Hematopoietic multipotent progenitor cell treated with erythropoietin and hydrocortisone succinate and interleukin-3 and kit ligand, for 6 days (in vitro differentiated cells): ENCODE measurements at regions not wholly inside any gene's neighbourhood (a gene's known extent, or its start where the extent isn't known, plus 50 kb on each side); places are given as distances from the start of the nearest gene placed in this dataset.
A peak's percentile ranks its signal among the peaks of the same experiment; 100 is the strongest.
"Not testable (repeated sequence)": the region's sequence is repeated elsewhere in the genome, so short reads cannot be mapped to it uniquely, and the experiment has no call there.

Experiments
- DNase-seq: peaks from one replicate; pipeline ENCODE4 v3.0.0-alpha.2; 2015

DNA sequence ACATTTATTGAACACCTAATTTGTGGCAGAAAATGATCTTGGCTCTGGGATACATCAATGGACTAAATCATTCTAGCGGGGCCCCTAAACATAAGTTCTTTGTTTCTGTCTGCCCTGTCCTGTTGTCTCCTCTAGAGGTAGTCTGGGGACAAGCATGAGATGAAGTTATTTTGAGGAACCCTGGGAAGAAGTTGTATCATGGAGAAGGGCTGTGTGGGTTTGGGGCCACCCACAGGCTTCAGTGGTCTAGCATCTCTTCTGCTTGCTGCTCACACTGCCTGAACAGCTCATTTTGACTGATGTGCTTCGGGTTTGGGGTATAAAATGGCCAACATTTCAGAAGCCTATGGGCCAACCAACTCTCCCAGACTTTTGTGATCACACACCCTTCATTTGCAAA, 50.3 kb upstream of the OSBPL11 start:
- DNase-seq: no peak

DNA sequence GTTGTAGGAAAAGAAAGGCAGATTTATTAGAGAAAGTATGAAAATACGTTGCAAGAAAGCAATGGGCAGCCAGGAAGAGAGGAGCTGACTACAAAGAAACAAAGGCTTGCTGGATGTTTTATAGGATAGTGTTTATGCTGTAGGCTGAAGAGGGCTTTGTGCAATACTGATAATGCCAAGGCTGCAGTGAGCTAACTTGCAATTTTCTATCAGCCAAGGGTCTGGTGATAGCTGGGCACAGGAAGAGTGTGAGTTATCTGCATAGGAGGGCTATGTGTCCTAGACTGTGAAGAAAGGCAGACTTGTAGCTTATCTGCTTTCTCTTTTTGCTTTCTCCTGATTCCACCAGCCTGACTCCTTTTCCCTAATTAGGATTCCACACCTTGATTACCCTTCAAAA, 51.3 kb upstream of the OSBPL11 start:
- peak; percentile 60 for DNase-seq

DNA sequence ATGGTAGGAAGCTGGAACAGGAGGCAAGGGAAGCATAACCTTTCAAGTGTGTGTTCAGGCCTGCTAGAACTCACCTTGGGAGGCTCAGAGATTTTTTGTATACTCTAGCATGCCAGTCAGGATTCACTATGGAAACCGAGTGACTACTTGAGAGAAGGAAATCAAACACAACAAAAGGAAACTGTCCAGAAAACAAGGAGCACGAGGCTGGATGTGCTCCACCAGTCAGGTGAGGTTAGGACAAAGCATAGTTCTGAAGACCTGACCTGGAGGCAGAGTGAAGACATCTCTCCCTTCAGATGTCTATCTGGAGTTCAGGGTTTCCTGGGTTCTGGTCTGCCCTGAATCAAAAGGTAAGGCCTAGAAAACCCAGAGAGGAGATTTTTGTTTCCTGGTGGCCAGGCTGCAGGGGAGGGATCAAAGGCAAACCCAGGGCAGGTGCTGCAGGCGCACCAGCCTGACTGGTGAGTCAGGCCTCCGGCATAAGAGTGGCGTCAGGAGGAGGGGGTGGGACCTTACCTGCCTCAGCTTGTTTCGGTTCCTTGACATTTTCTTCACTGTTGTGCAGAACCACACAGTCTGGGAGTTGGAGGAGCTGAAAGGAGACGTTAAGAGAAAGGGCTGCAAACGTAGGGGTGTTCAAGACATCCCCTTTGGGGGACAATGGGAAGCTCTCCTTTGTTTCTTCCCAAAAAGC, 52.2 kb upstream of the OSBPL11 start:
- DNase-seq: no peak

DNA sequence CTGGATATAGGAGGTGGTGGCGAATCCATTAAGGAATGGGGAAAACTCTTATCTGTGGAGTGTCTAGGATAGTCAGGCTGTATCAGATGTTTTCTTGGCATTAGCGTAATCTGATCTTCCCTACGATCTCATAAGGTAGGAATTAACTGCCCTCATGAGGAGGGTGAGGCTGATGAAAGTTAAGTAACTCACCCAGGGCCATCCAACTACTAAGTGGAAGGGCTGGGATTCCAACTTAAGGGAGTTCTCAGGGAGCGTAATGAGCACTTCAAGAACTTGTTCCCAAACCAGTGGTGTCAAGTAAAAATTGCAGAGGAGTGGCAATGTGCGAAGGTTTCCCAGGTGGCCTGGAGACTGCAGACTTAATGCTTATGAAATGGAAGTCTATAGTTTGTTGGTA, 55.9 kb upstream of the OSBPL11 start:
- no peak for DNase-seq

DNA sequence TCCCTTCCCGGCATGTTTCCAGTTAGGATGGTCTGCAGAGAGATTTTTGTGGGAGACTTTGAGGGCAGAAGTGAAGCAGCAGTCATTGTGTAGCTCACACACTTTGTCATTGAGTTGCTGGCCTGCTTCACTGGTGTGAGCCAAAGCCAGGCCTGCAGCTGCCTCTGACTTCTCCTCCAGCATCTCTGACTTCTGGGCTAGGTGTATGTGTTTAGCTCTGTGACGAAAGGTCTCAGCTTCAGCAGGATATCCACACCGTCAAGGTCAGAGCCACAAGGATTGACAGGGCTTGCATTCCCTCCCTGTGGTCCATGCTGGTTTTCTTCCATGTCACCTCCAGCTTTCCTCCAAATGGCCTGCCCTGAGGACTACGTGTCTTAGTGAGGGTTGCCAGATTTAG, 57.1 kb upstream of the OSBPL11 start:
- DNase-seq: no peak

DNA sequence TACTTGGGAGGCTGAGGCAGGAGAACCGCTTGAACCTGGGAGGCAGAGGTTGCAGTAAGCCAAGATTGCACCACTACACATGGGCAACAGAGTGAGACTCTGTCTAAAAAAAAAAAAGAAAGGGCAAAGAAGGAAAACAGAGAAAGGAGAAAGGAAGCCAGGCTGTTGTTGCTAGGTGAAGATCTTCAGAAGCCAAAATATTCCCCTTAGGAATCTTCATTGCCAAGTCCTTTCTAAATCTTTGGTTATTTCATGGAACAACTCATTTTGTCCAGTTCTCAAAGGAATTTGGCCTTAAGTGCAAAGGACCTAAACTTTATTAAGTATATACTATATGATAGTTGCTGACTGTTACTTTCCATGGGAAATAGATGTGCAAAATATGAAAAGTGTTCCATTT, 59.2 kb upstream of the OSBPL11 start:
- no peak for DNase-seq

DNA sequence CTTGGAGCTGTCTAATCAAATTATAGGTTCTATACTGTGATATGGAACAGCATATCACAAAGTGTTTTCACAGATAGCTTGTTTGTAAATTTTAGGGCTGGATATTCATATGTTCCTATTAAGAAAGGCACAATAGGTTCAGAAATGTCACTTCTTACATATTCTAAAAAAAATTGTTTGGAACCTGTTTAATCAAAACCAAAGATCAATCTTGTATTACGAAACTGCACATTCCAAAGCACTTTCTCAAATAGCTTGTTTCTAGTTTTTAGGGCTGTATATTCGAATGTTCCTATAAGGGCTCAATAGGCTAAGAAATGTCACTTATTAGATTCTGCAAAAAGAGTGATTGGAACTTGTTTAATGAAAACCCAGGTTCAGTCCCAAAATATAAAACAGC, 67.4 kb upstream of the OSBPL11 start:
- DNase-seq: no peak

DNA sequence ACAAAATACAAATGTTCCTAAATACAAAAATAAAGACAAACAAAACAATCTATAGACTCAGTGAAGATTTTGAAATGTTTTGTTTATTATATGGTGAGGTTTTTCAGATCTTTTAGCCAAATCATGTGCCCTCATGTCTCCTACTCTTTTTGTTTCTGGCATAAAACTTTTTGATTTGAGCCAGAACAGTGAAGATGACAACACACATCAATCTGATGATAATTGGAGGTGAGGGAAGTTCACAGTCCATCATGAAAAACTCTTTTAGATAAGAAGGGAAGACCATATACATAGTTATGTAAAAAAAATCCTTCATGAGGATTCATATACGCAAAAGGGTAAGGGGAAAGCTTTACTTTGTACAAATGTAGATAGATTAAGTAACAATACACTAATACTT, 75.1 kb upstream of the OSBPL11 start:
- DNase-seq: no peak

DNA sequence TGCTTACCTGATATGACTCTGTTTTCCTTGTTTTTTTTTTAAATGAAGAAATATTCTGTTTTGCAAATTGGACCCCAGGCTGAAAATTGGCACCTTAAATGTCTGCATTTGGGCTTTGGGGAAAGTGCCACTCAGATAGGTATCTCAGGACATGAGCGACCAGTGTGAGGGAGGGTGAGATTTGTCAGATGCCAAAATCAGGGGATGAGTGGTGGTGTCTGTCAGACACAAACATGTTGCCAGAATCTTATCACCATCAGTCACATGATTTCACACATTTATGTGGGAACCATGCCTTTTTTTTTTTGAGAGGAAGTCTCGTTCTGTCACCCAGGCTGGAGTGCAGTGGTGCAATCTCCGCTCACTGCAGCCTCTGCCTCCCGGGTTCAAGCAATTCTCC, 75.6 kb upstream of the OSBPL11 start:
- DNase-seq: no peak

DNA sequence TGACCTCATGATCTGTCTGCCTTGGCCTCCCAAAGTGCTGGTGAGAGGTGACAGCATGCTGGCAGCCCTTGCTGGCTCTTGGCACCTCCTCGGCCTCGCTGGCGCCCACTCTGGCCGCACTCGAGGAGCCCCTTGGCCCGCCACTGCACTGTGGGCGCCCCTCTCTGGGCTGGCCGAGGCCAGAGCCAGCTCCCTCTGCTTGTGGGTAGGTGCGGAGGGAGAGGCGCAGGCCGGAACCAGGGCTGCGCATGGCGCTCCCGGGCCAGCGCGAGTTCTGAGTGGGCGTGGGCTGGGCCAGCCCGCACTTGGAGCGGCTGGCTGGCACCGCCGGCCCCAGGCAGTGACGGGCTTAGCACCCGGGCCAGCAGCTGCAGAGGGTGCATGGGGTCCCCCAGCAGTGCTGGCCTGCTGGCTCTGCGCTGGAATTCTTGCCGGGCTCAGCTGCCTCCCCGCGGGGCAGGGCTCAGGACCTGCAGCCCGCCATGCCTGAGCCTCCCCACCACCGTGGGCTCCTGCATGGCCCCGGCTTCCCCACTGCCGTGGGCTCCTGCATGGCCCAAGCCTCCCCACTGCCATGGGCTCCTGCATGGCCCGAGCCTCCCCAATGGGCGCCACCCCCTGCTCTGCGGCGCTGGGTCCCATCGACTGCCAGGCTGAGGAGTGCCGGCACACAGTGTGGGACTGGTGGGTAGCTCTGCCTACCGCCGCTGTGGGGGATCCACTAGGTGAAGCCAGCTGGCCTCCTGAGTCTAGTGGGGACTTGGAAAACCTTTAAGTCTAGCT, 76.4 kb upstream of the OSBPL11 start:
- no peak for DNase-seq

DNA sequence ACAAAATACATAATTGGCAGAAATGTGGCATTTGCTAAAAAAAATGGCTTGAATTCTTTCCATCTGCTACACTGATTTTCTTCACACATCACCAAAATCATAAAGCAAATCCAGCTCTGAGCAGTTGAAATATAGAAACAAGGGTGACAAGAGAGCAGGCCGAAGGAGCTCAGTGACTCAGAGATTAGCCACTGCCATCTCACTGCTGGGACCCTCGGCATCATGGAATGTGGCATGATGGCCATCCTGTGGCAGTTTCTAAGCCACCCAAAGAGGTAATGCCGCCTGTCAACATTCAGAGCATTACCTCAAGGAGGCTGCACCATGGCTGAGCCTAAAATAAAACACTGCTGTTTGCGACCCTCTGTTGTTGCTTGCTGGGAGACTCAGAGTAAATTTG, 80.5 kb upstream of the OSBPL11 start:
- no peak for DNase-seq

DNA sequence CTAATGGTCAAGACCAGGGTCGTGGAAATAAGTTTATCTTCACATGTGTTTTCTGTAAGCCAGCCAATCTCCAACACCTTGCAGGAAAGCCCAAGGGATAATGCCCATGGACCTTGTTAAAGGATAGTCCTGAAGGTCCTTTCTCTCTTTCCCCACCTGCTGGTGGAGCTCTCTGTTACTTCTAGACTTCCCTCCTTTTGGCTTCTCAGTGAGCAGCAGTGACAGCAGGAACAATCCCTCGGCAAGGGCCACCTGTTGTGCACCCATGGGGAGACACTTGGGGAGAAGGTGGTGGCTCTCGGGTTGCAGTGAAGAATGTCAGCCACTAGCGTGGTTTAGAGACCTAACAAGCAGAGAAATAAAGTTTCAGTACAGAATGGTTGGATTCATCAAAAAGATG, 84.0 kb upstream of the OSBPL11 start:
- peak; percentile 32 for DNase-seq

DNA sequence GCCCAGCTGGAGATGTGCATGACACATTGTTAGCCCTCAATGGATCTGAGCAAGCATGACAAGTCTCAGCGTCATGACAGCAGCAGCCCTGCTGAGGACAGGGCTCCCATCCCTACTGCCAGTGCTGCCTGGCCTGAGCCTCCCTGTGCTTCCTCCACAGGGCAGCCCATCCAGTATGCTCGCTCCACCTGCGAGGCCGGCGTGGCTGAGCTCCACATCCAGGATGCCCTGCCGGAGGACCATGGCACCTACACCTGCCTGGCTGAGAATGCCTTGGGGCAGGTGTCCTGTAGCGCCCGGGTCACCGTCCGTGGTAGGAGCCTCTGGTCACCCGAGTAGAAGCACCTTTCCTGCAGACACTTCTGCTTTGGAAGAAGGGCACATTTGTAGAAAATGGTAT, 85.8 kb upstream of the OSBPL11 start:
- no peak for DNase-seq

DNA sequence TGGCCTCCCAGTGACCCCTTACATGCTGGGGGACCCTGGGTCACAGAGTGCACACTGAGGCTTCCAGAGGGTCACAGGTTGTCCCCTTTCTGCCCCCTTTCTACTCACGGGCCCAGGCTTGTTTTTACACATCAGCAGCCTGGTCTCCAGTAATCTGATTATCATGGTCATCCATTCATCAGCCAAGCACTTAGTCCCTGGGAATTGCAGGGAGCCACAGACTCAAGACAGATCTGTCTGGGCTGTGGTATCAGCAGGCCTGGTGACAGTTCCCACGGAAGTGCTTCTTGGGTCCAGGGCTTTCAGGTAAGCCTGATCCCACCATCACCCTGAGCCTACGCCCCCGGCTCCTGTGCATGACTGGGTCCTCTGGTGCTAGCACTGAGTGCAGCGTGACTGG, 86.6 kb upstream of the OSBPL11 start:
- DNase-seq: not testable (repeated sequence)

DNA sequence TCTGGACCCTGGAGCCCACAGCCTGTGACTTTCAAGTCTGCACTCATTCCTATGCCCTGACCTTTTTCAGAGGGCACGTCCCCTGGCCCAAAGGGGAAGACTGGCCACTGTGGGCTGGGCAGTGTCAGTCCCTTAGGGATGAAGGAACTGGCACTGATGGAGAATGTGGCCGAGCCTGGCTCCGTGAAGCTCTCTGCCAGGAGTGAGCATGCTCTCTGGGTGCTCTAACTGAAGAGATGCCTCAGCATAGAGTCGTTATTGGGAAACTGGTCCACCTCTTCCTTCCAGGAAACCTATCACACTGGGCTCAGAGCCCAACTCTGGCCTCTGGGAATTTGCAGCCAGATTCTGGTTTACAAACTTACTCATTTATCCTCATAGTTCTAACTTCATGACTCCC, 87.3 kb upstream of the OSBPL11 start:
- not testable (repeated sequence) for DNase-seq

DNA sequence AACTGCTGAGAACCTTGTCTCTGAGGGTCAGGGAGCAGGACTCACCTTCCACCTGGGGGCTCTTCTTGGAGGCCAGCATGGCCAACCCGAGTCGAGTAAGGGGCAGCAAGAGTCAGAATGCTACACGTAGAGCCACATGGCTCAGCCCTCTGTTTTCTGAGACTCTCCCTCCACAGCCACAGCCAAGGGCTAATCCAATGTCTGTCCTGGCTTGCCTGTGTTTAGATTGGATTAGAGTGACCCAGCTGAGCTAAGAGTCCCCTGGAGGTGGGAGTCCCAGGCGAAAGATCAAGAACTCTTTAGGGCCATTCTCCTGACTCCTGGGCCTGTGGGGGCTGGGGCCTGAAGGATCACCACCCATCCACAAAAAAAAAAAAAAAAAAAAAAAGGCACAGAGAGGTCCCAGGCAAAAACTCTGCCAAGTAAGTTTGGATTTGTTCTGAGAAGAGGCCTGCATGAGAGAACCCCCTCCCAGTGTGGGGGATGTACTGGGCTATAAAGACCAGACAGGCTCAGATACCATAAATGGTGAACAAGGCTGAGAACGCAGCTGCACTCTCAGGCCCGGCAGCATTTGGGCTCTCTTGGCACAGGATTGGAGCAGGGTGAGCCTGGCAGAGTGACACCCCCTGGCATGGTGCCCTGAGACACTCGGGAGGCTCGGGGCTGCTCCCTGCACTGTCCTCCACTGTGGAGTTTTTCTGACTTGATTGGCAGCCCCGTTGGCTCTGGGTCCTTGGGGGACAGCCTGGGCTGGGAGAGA, 88.0 kb upstream of the OSBPL11 start:
- no peak for DNase-seq

DNA sequence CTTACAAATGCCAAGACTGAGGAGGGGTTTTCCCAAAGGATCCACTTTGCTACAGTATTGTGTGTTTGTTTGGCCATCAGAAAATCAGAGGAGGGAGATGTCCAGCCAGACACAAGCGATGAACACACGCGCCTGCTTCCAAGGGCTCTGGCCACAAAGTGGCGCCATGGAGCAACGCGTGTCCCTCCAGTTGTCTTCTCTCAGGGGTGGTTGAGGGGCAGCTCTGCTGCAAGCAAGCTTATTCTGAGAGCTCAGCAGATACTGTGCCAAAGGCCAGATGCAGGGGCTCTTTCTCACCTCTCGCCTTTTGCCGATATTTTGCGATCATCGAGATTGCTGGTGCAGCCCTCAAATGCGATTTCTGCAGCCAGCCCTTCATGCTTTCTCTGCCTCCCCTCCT, 88.9 kb upstream of the OSBPL11 start:
- DNase-seq: peak; percentile 29

DNA sequence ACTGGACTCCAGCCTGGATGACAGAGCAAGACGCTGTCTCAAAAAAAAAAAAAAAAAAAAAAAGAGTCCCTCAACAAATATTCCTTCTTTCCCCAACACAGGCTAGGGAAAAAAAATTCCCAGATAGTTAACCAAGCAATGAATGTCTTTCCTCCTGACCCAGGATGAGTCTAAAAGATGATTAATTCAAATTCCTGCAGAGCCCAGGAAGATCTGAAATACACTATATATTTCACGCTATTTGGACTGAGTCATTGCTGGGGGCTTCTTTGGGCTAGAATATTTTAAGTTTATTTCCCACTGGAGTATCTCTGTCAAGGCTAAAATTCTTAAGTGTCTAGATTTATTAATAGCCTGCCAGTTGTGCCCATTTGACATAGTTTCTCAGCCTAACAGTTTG, 90.4 kb upstream of the OSBPL11 start:
- not testable (repeated sequence) for DNase-seq

DNA sequence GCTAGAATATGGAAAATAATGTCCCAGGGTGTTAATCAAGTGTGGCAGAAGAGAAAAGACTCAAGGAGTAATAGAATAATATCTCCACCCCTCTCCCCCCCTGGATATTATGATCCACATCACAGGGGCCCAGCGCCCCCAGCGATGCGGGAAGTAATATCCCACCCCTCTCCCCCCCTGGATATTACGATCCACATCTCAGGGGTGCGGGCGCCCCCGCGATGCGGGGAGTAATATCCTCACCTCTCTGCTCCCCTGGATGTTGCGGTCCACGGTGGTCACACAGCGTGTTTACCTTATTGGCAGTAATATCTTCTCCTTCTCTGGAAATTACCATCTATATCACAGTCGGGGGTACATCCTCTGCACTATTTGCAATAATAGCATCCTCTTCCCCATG, 97.1 kb upstream of the OSBPL11 start:
- no peak for DNase-seq

DNA sequence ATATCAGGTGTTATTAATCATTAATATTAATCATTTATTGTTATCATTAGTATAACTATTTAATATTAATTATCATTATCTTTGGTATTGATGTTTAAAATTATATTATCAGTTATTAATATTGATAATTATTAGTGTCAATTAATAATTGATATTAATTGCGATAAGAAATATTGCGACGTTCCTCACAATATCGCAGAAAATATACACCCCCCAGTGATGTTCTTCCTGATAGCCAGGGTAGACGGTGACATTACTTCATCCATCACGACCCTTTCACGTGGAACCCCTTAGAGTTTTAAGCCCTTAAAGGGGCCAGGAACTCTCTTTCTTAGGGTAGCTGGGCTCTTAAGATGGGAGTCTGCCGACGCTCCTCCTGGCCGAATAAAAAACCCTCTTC, 98.6 kb upstream of the OSBPL11 start:
- no peak for DNase-seq

DNA sequence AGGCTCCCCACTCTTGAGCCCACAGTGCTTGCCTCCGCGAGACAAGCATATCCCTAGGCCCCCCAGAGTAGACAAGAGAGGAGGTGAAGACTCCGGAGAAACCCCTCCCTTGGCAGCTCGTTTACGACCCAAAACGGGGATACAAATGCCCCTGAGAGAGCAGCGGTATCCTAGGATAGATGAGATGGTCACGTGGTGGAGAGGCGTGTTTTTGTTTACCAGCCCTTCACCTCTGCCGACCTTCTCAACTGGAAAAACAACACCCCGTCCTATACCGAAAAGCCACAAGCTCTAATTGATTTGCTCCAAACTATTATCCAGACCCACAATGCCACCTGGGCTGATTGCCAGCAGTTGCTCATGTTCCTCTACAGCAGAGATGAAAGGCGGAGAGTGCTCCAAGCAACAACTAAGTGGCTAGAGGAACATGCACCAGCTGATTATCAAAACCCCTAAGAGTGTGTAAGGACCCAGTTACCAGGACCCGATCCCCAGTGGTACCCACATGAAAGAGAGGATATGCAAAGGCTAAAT, 99.5 kb upstream of the OSBPL11 start:
- DNase-seq: no peak

DNA sequence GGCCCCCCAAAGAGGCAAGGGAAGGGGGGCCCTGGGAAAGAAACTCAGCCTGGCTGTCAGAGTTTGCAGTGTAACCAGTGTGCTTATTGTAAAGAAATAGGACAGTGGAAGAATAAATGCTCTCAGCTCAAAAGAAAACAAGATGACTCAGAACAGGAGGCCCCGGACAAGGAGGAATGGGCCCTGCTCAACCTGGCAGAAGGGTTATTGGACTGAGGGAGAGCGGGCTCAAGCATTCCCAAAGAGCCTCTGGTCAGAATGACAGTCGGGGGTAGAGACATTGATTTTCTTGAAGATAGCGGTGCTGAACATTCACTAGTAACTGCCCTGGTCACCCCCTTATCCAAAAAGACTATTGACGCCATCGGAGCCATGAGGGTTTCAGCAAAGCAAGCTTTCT, 100.4 kb upstream of the OSBPL11 start:
- DNase-seq: no peak

DNA sequence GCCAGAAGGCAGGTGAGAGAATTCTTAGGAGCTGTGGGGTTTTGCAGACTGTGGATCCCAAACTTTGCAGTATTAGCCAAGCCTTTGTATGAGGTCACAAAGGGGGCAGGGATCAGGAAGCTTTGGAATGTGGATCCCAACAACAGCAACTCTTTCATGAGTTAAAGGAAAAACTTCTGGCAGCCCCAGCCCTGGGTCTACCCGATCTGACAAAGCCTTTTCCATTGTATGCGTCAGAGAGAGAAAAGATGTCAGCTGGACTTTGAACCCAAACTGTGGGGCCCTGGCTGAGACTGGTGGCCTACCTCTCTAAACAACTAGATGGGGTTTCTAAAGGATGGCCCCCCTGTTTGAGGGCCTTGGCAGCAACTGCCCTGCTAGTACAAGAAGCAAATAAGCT, 101.8 kb upstream of the OSBPL11 start:
- DNase-seq: not testable (repeated sequence)
